ENCODE measurements at regions not wholly inside any gene's neighbourhood (a gene's known extent, or its start where the extent isn't known, plus 50 kb on each side); places are given as distances from the start of the nearest gene placed in this dataset.

DNA sequence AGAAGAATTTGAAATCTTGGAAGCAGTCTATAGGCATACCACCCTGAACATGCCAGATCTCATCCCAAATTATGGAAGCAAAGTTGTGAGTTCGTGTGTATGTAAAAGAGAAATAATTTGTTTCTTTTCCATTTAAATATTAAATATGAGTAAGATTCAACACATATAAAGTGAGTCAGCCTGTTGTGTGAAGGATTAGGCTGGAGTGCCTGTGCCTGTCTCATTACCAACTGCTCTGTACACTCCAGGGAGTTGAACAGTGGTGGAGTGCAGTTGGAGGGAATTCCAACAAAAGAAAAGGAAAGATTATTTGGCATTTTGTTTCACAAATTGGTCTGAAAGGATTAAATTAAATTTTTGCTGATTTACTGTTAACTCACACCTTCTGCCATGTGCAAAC lies 435.6 kb downstream of the FAT4 start:
- no peak for TF ChIP-seq POLR2A (IDR thresholded peaks at IDR 0.05)
- TF ChIP-seq, protein P1, sequence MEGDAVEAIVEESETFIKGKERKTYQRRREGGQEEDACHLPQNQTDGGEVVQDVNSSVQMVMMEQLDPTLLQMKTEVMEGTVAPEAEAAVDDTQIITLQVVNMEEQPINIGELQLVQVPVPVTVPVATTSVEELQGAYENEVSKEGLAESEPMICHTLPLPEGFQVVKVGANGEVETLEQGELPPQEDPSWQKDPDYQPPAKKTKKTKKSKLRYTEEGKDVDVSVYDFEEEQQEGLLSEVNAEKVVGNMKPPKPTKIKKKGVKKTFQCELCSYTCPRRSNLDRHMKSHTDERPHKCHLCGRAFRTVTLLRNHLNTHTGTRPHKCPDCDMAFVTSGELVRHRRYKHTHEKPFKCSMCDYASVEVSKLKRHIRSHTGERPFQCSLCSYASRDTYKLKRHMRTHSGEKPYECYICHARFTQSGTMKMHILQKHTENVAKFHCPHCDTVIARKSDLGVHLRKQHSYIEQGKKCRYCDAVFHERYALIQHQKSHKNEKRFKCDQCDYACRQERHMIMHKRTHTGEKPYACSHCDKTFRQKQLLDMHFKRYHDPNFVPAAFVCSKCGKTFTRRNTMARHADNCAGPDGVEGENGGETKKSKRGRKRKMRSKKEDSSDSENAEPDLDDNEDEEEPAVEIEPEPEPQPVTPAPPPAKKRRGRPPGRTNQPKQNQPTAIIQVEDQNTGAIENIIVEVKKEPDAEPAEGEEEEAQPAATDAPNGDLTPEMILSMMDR (IDR thresholded peaks at IDR 0.05) = no peak

Measured in lower leg skin (tissue), 3 donors.